H1 (cell line): ENCODE measurements at regions not wholly inside any gene's neighbourhood (a gene's known extent, or its start where the extent isn't known, plus 50 kb on each side); places are given as distances from the start of the nearest gene placed in this dataset.

Experiments used
- CTCF ChIA-PET: fragments of 300-600 bp; sonication (Branson Sonifier 250); formaldehyde crosslinking; loops from one replicate; lab custom pipeline; 2021; ENCODE audit not compliant: partially characterized antibody; lab: Charles Lee
- POLR2A ChIA-PET: fragments of 300-600 bp; sonication (Branson Sonifier 250); formaldehyde crosslinking; loops from one replicate; lab custom pipeline; 2021; ENCODE audit warnings: inconsistent platforms; ENCODE audit not compliant: partially characterized antibody; lab: Charles Lee
- DNase-seq, 2 experiments: peaks; one replicate each; pipeline versions ENCODE4 v3.0.0 to v3.0.0-alpha.2; 2010 to 2022; ENCODE audit warnings: low spot score in 2 of 2, low read depth in 1 of 2, mixed read lengths in 1 of 2
- FAIRE-seq: peaks from 2 replicates; lab custom pipeline; 2011; peaks lifted over from hg19 to GRCh38; lab: Jason Lieb, UNC
- H2AFZ ChIP-seq: 2 replicates; pipeline ENCODE4 v1.8.1; 2012; ENCODE audit warnings: low read length, inconsistent platforms
- H2AK5ac ChIP-seq: 2 replicates; pipeline ENCODE4 v1.6.1; 2013; ENCODE audit warnings: low read depth, low read length
- H2BK120ac ChIP-seq: replicated peaks from 2 replicates; pipeline ENCODE3; 2013; ENCODE audit warnings: low read depth, low read length, inconsistent platforms
- H2BK12ac ChIP-seq: 2 replicates; pipeline ENCODE4 v1.6.1; 2013; ENCODE audit warnings: low read depth, low read length
- H2BK15ac ChIP-seq: 2 replicates; pipeline ENCODE4 v1.6.1; 2013; ENCODE audit warnings: low read length
- H2BK20ac ChIP-seq: 2 replicates; pipeline ENCODE4 v1.6.1; 2013; ENCODE audit warnings: low read length
- H2BK5ac ChIP-seq: 2 replicates; pipeline ENCODE4 v1.6.1; 2013; ENCODE audit warnings: low read depth, low read length
- H3K14ac ChIP-seq: 2 replicates; pipeline ENCODE4 v1.6.1; 2013; ENCODE audit warnings: inconsistent platforms; ENCODE audit not compliant: insufficient read length
- H3K18ac ChIP-seq: 2 replicates; pipeline ENCODE4 v1.6.1; 2013; ENCODE audit warnings: low read length; ENCODE audit errors: extremely low read depth
- H3K23ac ChIP-seq: 2 replicates; pipeline ENCODE4 v1.6.1; 2013; ENCODE audit warnings: inconsistent platforms; ENCODE audit not compliant: insufficient read length
- H3K23me2 ChIP-seq: 2 replicates; pipeline ENCODE4 v1.6.1; 2013; ENCODE audit warnings: low read depth, low read length
- H3K27ac ChIP-seq: 2 replicates; pipeline ENCODE4 v1.6.1; 2011; ENCODE audit warnings: low read depth, low read length, inconsistent platforms
- H3K27me3 ChIP-seq, 4 experiments: replicated peaks in 1 of 4; 1 replicate in 1 of 4; 2 replicates in 3 of 4; pipeline versions ENCODE4 v1.6.1 to v1.8.1; 2011 to 2013; ENCODE audit warnings: low read length in 3 of 4, mild to moderate bottlenecking in 3 of 4, inconsistent platforms in 2 of 4, mixed read lengths in 2 of 4, moderate library complexity in 1 of 4; ENCODE audit not compliant: control insufficient read depth in 3 of 4, insufficient read depth in 3 of 4; ENCODE audit errors: extremely low read depth in 1 of 4
- H3K36me3 ChIP-seq, 4 experiments: 2 replicates each; pipeline versions ENCODE4 v1.6.1 to v1.8.1; 2011 to 2013; ENCODE audit warnings: mild to moderate bottlenecking in 4 of 4, low read length in 3 of 4, moderate library complexity in 2 of 4, control low read depth in 1 of 4, inconsistent platforms in 1 of 4; ENCODE audit not compliant: insufficient read depth in 4 of 4, control insufficient read depth in 2 of 4
- H3K4ac ChIP-seq: replicated peaks from 2 replicates; pipeline ENCODE3; 2013; ENCODE audit warnings: low read length, low read depth, mixed read lengths, inconsistent platforms; ENCODE audit not compliant: insufficient read length
- H3K4me1 ChIP-seq, 4 experiments: replicated peaks in 1 of 4; 1 replicate in 1 of 4; 2 replicates in 3 of 4; pipeline versions ENCODE4 v1.6.1 to v1.8.1; 2011 to 2013; ENCODE audit warnings: low read length in 3 of 4, inconsistent platforms in 2 of 4, mixed read lengths in 1 of 4; ENCODE audit not compliant: insufficient read depth in 4 of 4, control insufficient read depth in 3 of 4
- H3K4me2 ChIP-seq, 2 experiments: 2 replicates each; pipeline versions ENCODE4 v1.6.1 to v1.8.1; 2011 to 2013; ENCODE audit warnings: low read depth in 2 of 2, low read length in 2 of 2, control low read depth in 1 of 2, inconsistent platforms in 1 of 2, mild to moderate bottlenecking in 1 of 2; ENCODE audit not compliant: insufficient read depth in 1 of 2
- H3K4me3 ChIP-seq, 4 experiments: fragments of 200-600, 300-600 bp in 1 of 4; sonication (generic), shearing (Covaris generic), sonication (Bioruptor Twin) in 1 of 4; 2 replicates each; pipeline versions ENCODE4 v1.5.1 to v1.8.1; 2011 to 2016; ENCODE audit warnings: low read length in 4 of 4, low read depth in 3 of 4, control low read depth in 2 of 4, inconsistent platforms in 2 of 4, mild to moderate bottlenecking in 2 of 4, mixed read lengths in 1 of 4, moderate library complexity in 1 of 4; ENCODE audit not compliant: insufficient read depth in 2 of 4; ENCODE audit errors: extremely low read depth in 1 of 4
- H3K56ac ChIP-seq: replicated peaks from 2 replicates; pipeline ENCODE3; 2013; ENCODE audit warnings: low read depth, mild to moderate bottlenecking, mixed read lengths, low read length, inconsistent platforms; ENCODE audit not compliant: insufficient read length
- H3K79me1 ChIP-seq: 2 replicates; pipeline ENCODE4 v1.6.1; 2013; ENCODE audit warnings: low read depth, low read length, control low read depth
- H3K79me2 ChIP-seq, 2 experiments: 2 replicates each; pipeline versions ENCODE4 v1.6.1 to v1.8.1; 2012 to 2013; ENCODE audit warnings: low read length in 2 of 2, mild to moderate bottlenecking in 2 of 2, inconsistent platforms in 1 of 2; ENCODE audit not compliant: insufficient read depth in 2 of 2, control insufficient read depth in 1 of 2
- H3K9ac ChIP-seq, 4 experiments: replicated peaks in 1 of 4; 1 replicate in 1 of 4; 2 replicates in 3 of 4; pipeline versions ENCODE4 v1.6.1 to v1.8.1; 2011 to 2013; ENCODE audit warnings: low read depth in 3 of 4, low read length in 3 of 4, control low read depth in 2 of 4, mild to moderate bottlenecking in 2 of 4, moderate library complexity in 2 of 4, inconsistent platforms in 1 of 4; ENCODE audit errors: extremely low read depth in 1 of 4
- H3K9me3 ChIP-seq, 2 experiments: 2 replicates each; pipeline versions ENCODE4 v1.6.1 to v1.8.1; 2012 to 2013; ENCODE audit warnings: mild to moderate bottlenecking in 2 of 2, moderate library complexity in 2 of 2, control low read depth in 1 of 2, inconsistent platforms in 1 of 2, low read depth in 1 of 2, low read length in 1 of 2, mixed read lengths in 1 of 2; ENCODE audit not compliant: insufficient read depth in 2 of 2
- H4K20me1 ChIP-seq, 2 experiments: replicated peaks in 1 of 2; 2 replicates each; pipeline versions ENCODE3 to v1.8.1; 2011 to 2013; ENCODE audit warnings: inconsistent platforms in 2 of 2, low read length in 2 of 2, mild to moderate bottlenecking in 1 of 2; ENCODE audit not compliant: insufficient read depth in 2 of 2, control insufficient read depth in 1 of 2
- H4K5ac ChIP-seq: 2 replicates; pipeline ENCODE4 v1.6.1; 2013; ENCODE audit warnings: low read length, low read depth, mixed read lengths, inconsistent platforms; ENCODE audit not compliant: insufficient read length
- H4K8ac ChIP-seq: 2 replicates; pipeline ENCODE4 v1.8.0; 2013; ENCODE audit warnings: mild to moderate bottlenecking, moderate library complexity, low read length, inconsistent platforms; ENCODE audit not compliant: insufficient read depth; ENCODE audit errors: extremely low read depth
- H4K91ac ChIP-seq: replicated peaks from 2 replicates; pipeline ENCODE3; 2013; ENCODE audit warnings: low read length, mixed read lengths, inconsistent platforms; ENCODE audit not compliant: insufficient read length
- ATF3 ChIP-seq: IDR thresholded peaks from 2 replicates; pipeline ENCODE4 v1.6.1; 2011; ENCODE audit warnings: low read depth, mild to moderate bottlenecking, low read length; ENCODE audit not compliant: insufficient read depth
- JUN ChIP-seq: IDR thresholded peaks from 2 replicates; pipeline ENCODE4 v1.6.1; 2011; ENCODE audit warnings: low read depth, mild to moderate bottlenecking, improper control_type of control experiment, low read length
- JUND ChIP-seq: IDR thresholded peaks from 2 replicates; pipeline ENCODE4 v1.6.1; 2011; ENCODE audit warnings: mild to moderate bottlenecking, improper control_type of control experiment, low read length
- POLR2A ChIP-seq, 2 experiments: IDR thresholded peaks; 1 replicate in 1 of 2; 2 replicates in 1 of 2; pipeline ENCODE4 v1.6.1; 2011; ENCODE audit warnings: low read depth in 2 of 2, low read length in 2 of 2, mild to moderate bottlenecking in 2 of 2; ENCODE audit errors: control extremely low read depth in 1 of 2
- POU5F1 ChIP-seq: IDR thresholded peaks from 2 replicates; pipeline ENCODE4 v1.6.1; 2011; ENCODE audit warnings: low read depth, mild to moderate bottlenecking, low read length, moderate library complexity
- RNF2 ChIP-seq: fragments of 200-900, 300-1000 bp; sonication (generic); IDR thresholded peaks from 2 replicates; pipeline ENCODE4 v1.7.1; 2016; ENCODE audit warnings: borderline replicate concordance, low read depth, mild to moderate bottlenecking, antibody characterized with exemption, low read length; ENCODE audit not compliant: poor library complexity, severe bottlenecking; ENCODE audit errors: missing control alignments
- SUZ12 ChIP-seq: fragments of 200-600 bp; sonication (generic); IDR thresholded peaks from 2 replicates; pipeline ENCODE4 v1.6.1; 2012; ENCODE audit warnings: mild to moderate bottlenecking, inconsistent platforms, low read length, moderate library complexity, mixed read lengths
- TCF12 ChIP-seq: IDR thresholded peaks from 2 replicates; pipeline ENCODE4 v1.6.1; 2011; ENCODE audit warnings: low read depth, mild to moderate bottlenecking, low read length
- YY1 ChIP-seq: IDR thresholded peaks from 2 replicates; pipeline ENCODE4 v1.6.1; 2011; ENCODE audit warnings: low read depth, mild to moderate bottlenecking, low read length
- WGBS, 2 experiments: shearing (Covaris generic) in 1 of 2; methylation state at CpG; one replicate each; pipeline versions ENCODE4 v1.1.6 to v1.1.7; 2013 to 2015; ENCODE audit warnings: low lambda C conversion rate in 2 of 2, mixed read lengths in 2 of 2, inconsistent platforms in 1 of 2, low coverage in 1 of 2, missing lambda C conversion rate in 1 of 2; ENCODE audit not compliant: insufficient replicate concordance in 2 of 2, insufficient coverage in 1 of 2, insufficient read length in 1 of 2; ENCODE audit errors: extremely low coverage in 1 of 2, missing lambda C conversion rate in 1 of 2; 5-methylcytosine and 5-hydroxymethylcytosine counted together

- Histone ChIP-seq H3K4me2 (no peak overlapping the region), H3K18ac (no peak overlapping the region), H3K4ac (no peak overlapping the region), H3K27ac (no peak overlapping the region), H3K56ac (no peak overlapping the region), H4K91ac (no peak overlapping the region), H2BK20ac (no peak overlapping the region), H3K79me1 (no peaks in the 10 kb centered on the region), H2AFZ (no peak overlapping the region), H3K27me3 (no peaks in the 10 kb centered on the region), H4K8ac (no peak overlapping the region), H3K4me3 (no peak overlapping the region), H3K9me3 (no peaks in the 10 kb centered on the region), H2BK12ac (no peak overlapping the region), H2BK15ac (no peak overlapping the region; the same call in 1 of the 2 replicates), H3K14ac (no peak overlapping the region), H2AK5ac (no peak overlapping the region), H3K23me2 (no peaks in the 10 kb centered on the region), H3K79me2 (no peaks in the 10 kb centered on the region), H4K5ac (no peak overlapping the region), H2BK120ac (no peak overlapping the region), H4K20me1 (no peaks in the 10 kb centered on the region), H2BK5ac (no peak overlapping the region), H3K9ac (no peak overlapping the region), H3K36me3 (no peaks in the 10 kb centered on the region), H3K23ac (no peak overlapping the region), H3K4me1 (peaks cover 0 to 4% (median 3%) of the 10 kb centered on the region in 4 experiments; a peak in 5 of 7 replicates)
- DNase-seq (no peak), FAIRE-seq (no peak)
- TF ChIP-seq JUND, result no peak
- no peak for TF ChIP-seq SUZ12
- no peak for TF ChIP-seq RNF2
- TF ChIP-seq ATF3, result no peak
- TF ChIP-seq JUN, result no peak
- TF ChIP-seq POLR2A (IDR thresholded peaks at IDR 0.05; ENCODE audit: control extremely low read depth in 1 of 2, low read depth in 2 of 2, low read length in 2 of 2), result no peak
- TF ChIP-seq YY1, result no peak
- TF ChIP-seq POU5F1, result no peak
- no peak for TF ChIP-seq TCF12
- POLR2A ChIA-PET, result no interaction called here
- CTCF ChIA-PET, result interaction anchor here (0.6 to 4.0 kb wide), 21 partner anchors 12 to 280 kb away, joined by 3 to 30 read pairs (median 8); no protein-coding TSS in a partner anchor
- WGBS, 2 experiments, result 84% methylated on average over 7 of the region's 7 CpGs; no CpG with 5 or more reads in 1 of the 2 experiments
Observed at GRCh38 chr12:13536219-13536910, 339.8 kb downstream of the EMP1 start.
